HG02798 (cell line): ENCODE measurements at regions not wholly inside any gene's neighbourhood (a gene's known extent, or its start where the extent isn't known, plus 50 kb on each side); places are given as distances from the start of the nearest gene placed in this dataset.

Experiments
- ATAC-seq: cut with Tn5 transposase; IDR thresholded peaks from one replicate; pipeline ENCODE4 v1.9.1; 2021; ENCODE audit warnings: mild to moderate bottlenecking; ENCODE audit not compliant: unreplicated experiment, poor library complexity

GRCh38 chr3:168544097-168544957, 448.6 kb upstream of the GOLIM4 start:
- no peak for ATAC-seq

GRCh38 chr3:168540726-168541125, 445.0 kb upstream of the GOLIM4 start:
- no peak for ATAC-seq

- ATAC-seq: no peak
Observed at GRCh38 chr3:168539909-168540308, 444.2 kb upstream of the GOLIM4 start.

GRCh38 chr3:168534761-168535160, 439.0 kb upstream of the GOLIM4 start:
- no peak for ATAC-seq

GRCh38 chr3:168533600-168533999, 437.9 kb upstream of the GOLIM4 start:
- ATAC-seq: no peak

- no peak for ATAC-seq
Observed at GRCh38 chr3:168532135-168532534, 436.4 kb upstream of the GOLIM4 start.

- ATAC-seq: no peak
Observed at GRCh38 chr3:168531116-168531515, 435.4 kb upstream of the GOLIM4 start.

GRCh38 chr3:168524129-168524528, 428.4 kb upstream of the GOLIM4 start:
- ATAC-seq: no peak

GRCh38 chr3:168517249-168518071, 421.7 kb upstream of the GOLIM4 start:
- peak; percentile 61 for ATAC-seq

GRCh38 chr3:168514252-168514651, 418.5 kb upstream of the GOLIM4 start:
- ATAC-seq: no peak

GRCh38 chr3:168512802-168513201, 417.1 kb upstream of the GOLIM4 start:
- ATAC-seq: no peak

- no peak for ATAC-seq
Observed at GRCh38 chr3:168511428-168512014, 415.8 kb upstream of the GOLIM4 start.

- no peak for ATAC-seq
Observed at GRCh38 chr3:168506589-168506988, 410.9 kb upstream of the GOLIM4 start.

GRCh38 chr3:168501570-168501969, 405.8 kb upstream of the GOLIM4 start:
- ATAC-seq: no peak

- ATAC-seq: no peak
Observed at GRCh38 chr3:168498194-168498593, 402.5 kb upstream of the GOLIM4 start.

- no peak for ATAC-seq
Observed at GRCh38 chr3:168497741-168498140, 402.0 kb upstream of the GOLIM4 start.

- no peak for ATAC-seq
Observed at GRCh38 chr3:168497183-168497582, 401.5 kb upstream of the GOLIM4 start.

GRCh38 chr3:168495932-168496331, 400.2 kb upstream of the GOLIM4 start:
- no peak for ATAC-seq

- no peak for ATAC-seq
Observed at GRCh38 chr3:168495270-168495669, 399.5 kb upstream of the GOLIM4 start.

GRCh38 chr3:168493412-168494205, 397.9 kb upstream of the GOLIM4 start:
- no peak for ATAC-seq
